Prostate gland (tissue), 2 donors: ENCODE measurements at regions not wholly inside any gene's neighbourhood (a gene's known extent, or its start where the extent isn't known, plus 50 kb on each side); places are given as distances from the start of the nearest gene placed in this dataset.

Experiments used
- CTCF ChIP-seq, 4 experiments: fragments of 200-600 bp in 2 of 4; fragments of 450-650 bp in 2 of 4; sonication (generic) in 2 of 4; IDR thresholded peaks; 1 replicate in 3 of 4; 2 replicates in 1 of 4; pipeline ENCODE4 v1.5.1; 2016 to 2019; ENCODE audit warnings: antibody characterized with exemption in 4 of 4, mild to moderate bottlenecking in 2 of 4, moderate library complexity in 2 of 4
- POLR2A ChIP-seq: fragments of 450-650 bp; IDR thresholded peaks from one replicate; pipeline ENCODE4 v1.6.1; 2016; ENCODE audit warnings: antibody characterized with exemption, mild to moderate bottlenecking
- POLR2AphosphoS5 ChIP-seq: sonication (generic); formaldehyde crosslinking; IDR thresholded peaks from one replicate; pipeline ENCODE4 v1.6.1; 2017; ENCODE audit warnings: antibody characterized with exemption

- TF ChIP-seq CTCF (IDR thresholded peaks at IDR 0.05) (no peak), POLR2AphosphoS5 (no peak), POLR2A (no peak)
These were observed 346.1 kb upstream of the PLGLB2 start for GRCh38 chr2:87401726-87402345.
